Esophagus squamous epithelium (tissue), 4 donors: ENCODE measurements at regions not wholly inside any gene's neighbourhood (a gene's known extent, or its start where the extent isn't known, plus 50 kb on each side); places are given as distances from the start of the nearest gene placed in this dataset.

Source experiments
- POLR2A ChIP-seq, 4 donors: fragments of 450-650 bp; IDR thresholded peaks; one replicate each; pipeline ENCODE4 v1.6.1; 2017; ENCODE audit warnings: antibody characterized with exemption in 4 of 4, mild to moderate bottlenecking in 4 of 4, moderate library complexity in 3 of 4
- TF ChIP-seq, protein P1 (sequence below), 6 experiments: fragments of 450-650 bp in 4 of 6; fragments of 200-600 bp in 2 of 6; sonication (generic) in 2 of 6; IDR thresholded peaks; one replicate each; pipeline ENCODE4 v1.5.1; 2016 to 2019; ENCODE audit warnings: antibody characterized with exemption in 6 of 6, mild to moderate bottlenecking in 4 of 6, moderate library complexity in 4 of 6

DNA sequence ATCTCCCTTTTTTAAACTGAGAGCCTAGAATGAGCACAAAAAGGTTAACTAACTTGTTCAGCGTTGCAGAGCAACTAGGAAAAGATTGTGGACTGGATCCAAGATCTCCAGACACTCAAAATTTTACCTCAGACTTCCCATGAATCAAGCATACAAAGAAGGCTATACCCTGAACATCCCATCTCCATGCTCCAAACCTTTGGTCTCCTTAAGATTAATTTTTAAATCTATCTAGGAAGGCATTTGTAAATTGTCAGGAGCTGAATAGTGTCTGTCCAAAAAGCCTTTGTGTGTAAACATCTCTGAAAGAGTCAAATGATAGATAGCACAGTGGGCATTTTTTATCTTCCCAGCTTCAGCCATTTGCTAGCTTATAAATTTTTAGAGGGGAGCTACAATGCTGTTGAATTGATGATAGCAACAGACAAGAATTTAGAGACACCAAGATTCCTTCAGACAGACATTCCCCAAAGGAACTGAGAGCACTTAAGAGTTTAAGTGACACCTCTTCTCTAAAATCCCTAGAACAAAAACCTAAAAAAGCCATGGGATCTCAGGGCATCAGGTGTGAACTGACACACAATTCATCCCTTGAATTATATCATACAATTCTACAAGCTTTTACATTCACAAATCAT is 480.8 kb upstream of the FAM241A start:
- TF ChIP-seq, protein P1, sequence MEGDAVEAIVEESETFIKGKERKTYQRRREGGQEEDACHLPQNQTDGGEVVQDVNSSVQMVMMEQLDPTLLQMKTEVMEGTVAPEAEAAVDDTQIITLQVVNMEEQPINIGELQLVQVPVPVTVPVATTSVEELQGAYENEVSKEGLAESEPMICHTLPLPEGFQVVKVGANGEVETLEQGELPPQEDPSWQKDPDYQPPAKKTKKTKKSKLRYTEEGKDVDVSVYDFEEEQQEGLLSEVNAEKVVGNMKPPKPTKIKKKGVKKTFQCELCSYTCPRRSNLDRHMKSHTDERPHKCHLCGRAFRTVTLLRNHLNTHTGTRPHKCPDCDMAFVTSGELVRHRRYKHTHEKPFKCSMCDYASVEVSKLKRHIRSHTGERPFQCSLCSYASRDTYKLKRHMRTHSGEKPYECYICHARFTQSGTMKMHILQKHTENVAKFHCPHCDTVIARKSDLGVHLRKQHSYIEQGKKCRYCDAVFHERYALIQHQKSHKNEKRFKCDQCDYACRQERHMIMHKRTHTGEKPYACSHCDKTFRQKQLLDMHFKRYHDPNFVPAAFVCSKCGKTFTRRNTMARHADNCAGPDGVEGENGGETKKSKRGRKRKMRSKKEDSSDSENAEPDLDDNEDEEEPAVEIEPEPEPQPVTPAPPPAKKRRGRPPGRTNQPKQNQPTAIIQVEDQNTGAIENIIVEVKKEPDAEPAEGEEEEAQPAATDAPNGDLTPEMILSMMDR (IDR thresholded peaks at IDR 0.05): no peak
- TF ChIP-seq POLR2A (IDR thresholded peaks at IDR 0.05): no peak
